ENCODE measurements at regions not wholly inside any gene's neighbourhood (a gene's known extent, or its start where the extent isn't known, plus 50 kb on each side); places are given as distances from the start of the nearest gene placed in this dataset.

- TF ChIP-seq CTCF (IDR thresholded peaks at IDR 0.05; ENCODE audit: insufficient read depth, low read length, poor library complexity, severe bottlenecking) (no peak), EZH2phosphoT487 (conservative IDR thresholded peaks at IDR 0.05; ENCODE audit: low read length) (no peak)
- no peaks in the 10 kb centered on the region for H3K27me3 ChIP-seq (ENCODE audit: low read length)
- H3K27ac ChIP-seq (ENCODE audit: low read depth, low read length) = no peak overlapping the region
- H4K20me1 ChIP-seq (ENCODE audit: low read depth, low read length) = no peaks in the 10 kb centered on the region
- H3K9me3 ChIP-seq (ENCODE audit: insufficient read depth, low read length) = no peaks in the 10 kb centered on the region
- no peaks in the 10 kb centered on the region for H3K36me3 ChIP-seq (ENCODE audit: low read length)
- H3F3A ChIP-seq (ENCODE audit: insufficient read depth) = no peaks in the 10 kb centered on the region
- no peak overlapping the region for H3K9ac ChIP-seq (ENCODE audit: low read length)
- H3K4me3 ChIP-seq (ENCODE audit: insufficient read depth, low read length, poor library complexity, severe bottlenecking) = no peak overlapping the region
- H3K9me2 ChIP-seq (replicated peaks; ENCODE audit: insufficient read depth, low read length) = no peaks in the 10 kb centered on the region
- no peak overlapping the region for H3K4me2 ChIP-seq (ENCODE audit: low read depth, low read length, poor library complexity, severe bottlenecking)
- no peak overlapping the region for H2AFZ ChIP-seq (ENCODE audit: low read depth, low read length, severe bottlenecking)
- H3K79me2 ChIP-seq (ENCODE audit: insufficient read depth, low read length) = no peaks in the 10 kb centered on the region
These were observed 346.6 kb upstream of the TNRC6C start for GRCh38 chr17:77611791-77612502.

- Histone ChIP-seq H3K27me3 (ENCODE audit: low read length) (no peaks in the 10 kb centered on the region), H3K27ac (ENCODE audit: low read depth, low read length) (no peak overlapping the region), H3K4me2 (ENCODE audit: low read depth, low read length, poor library complexity, severe bottlenecking) (no peak overlapping the region), H3K9me3 (ENCODE audit: insufficient read depth, low read length) (no peaks in the 10 kb centered on the region), H4K20me1 (ENCODE audit: low read depth, low read length) (no peaks in the 10 kb centered on the region), H3K4me3 (ENCODE audit: insufficient read depth, low read length, poor library complexity, severe bottlenecking) (no peak overlapping the region), H3K9me2 (replicated peaks; ENCODE audit: insufficient read depth, low read length) (no peaks in the 10 kb centered on the region), H3F3A (ENCODE audit: insufficient read depth) (no peaks in the 10 kb centered on the region), H3K79me2 (ENCODE audit: insufficient read depth, low read length) (no peaks in the 10 kb centered on the region), H3K36me3 (ENCODE audit: low read length) (no peaks in the 10 kb centered on the region), H2AFZ (ENCODE audit: low read depth, low read length, severe bottlenecking) (no peak overlapping the region), H3K9ac (ENCODE audit: low read length) (no peak overlapping the region)
- TF ChIP-seq EZH2phosphoT487 (conservative IDR thresholded peaks at IDR 0.05; ENCODE audit: low read length) = no peak
- no peak for TF ChIP-seq CTCF (IDR thresholded peaks at IDR 0.05; ENCODE audit: insufficient read depth, low read length, poor library complexity, severe bottlenecking)
These were observed 345.3 kb upstream of the TNRC6C start for GRCh38 chr17:77613218-77613617.

- H3K9me3 ChIP-seq (ENCODE audit: insufficient read depth, low read length) = no peaks in the 10 kb centered on the region
These were observed 344.9 kb upstream of the TNRC6C start for GRCh38 chr17:77613627-77614026.

More at GRCh38 chr17:77613627-77614026, 344.9 kb upstream of the TNRC6C start:
- Histone ChIP-seq H3F3A (ENCODE audit: insufficient read depth) (no peaks in the 10 kb centered on the region), H4K20me1 (ENCODE audit: low read depth, low read length) (no peaks in the 10 kb centered on the region), H3K79me2 (ENCODE audit: insufficient read depth, low read length) (no peaks in the 10 kb centered on the region), H3K9me2 (replicated peaks; ENCODE audit: insufficient read depth, low read length) (no peaks in the 10 kb centered on the region), H3K36me3 (ENCODE audit: low read length) (no peaks in the 10 kb centered on the region), H3K9ac (ENCODE audit: low read length) (no peak overlapping the region), H3K27me3 (ENCODE audit: low read length) (no peaks in the 10 kb centered on the region), H3K4me2 (ENCODE audit: low read depth, low read length, poor library complexity, severe bottlenecking) (no peak overlapping the region), H2AFZ (ENCODE audit: low read depth, low read length, severe bottlenecking) (no peak overlapping the region), H3K4me3 (ENCODE audit: insufficient read depth, low read length, poor library complexity, severe bottlenecking) (no peak overlapping the region), H3K27ac (ENCODE audit: low read depth, low read length) (no peak overlapping the region)
- TF ChIP-seq EZH2phosphoT487 (conservative IDR thresholded peaks at IDR 0.05; ENCODE audit: low read length) (no peak), CTCF (IDR thresholded peaks at IDR 0.05; ENCODE audit: insufficient read depth, low read length, poor library complexity, severe bottlenecking) (no peak)
